Endothelial cell of umbilical vein (primary cell): ENCODE measurements at regions not wholly inside any gene's neighbourhood (a gene's known extent, or its start where the extent isn't known, plus 50 kb on each side); places are given as distances from the start of the nearest gene placed in this dataset.

Experiments
- BruUV-seq: library from RNA; stranded (reverse); fragments of 400-500 nt; replicated peaks from 2 replicates; lab custom pipeline; 2021; lab: Mats Ljungman, UMichigan
- CTCF ChIA-PET: fragments of 300-600, 350-600 bp; sonication (Branson Sonifier 250); formaldehyde crosslinking; loops from one replicate; lab custom pipeline; 2021; ENCODE audit warnings: antibody characterized with exemption, inconsistent platforms; lab: Charles Lee
- POLR2A ChIA-PET: fragments of 300-600, 350-600 bp; sonication (Branson Sonifier 250); formaldehyde crosslinking; loops from one replicate; lab custom pipeline; 2021; ENCODE audit warnings: antibody characterized with exemption, inconsistent platforms; lab: Charles Lee
- DNase-seq: peaks from one replicate; pipeline ENCODE4 v3.0.0-alpha.2; 2011; ENCODE audit warnings: low read depth, low spot score
- FAIRE-seq: peaks from 2 replicates; lab custom pipeline; 2011; peaks lifted over from hg19 to GRCh38; lab: Jason Lieb, UNC
- H2AFZ ChIP-seq: 2 replicates; pipeline ENCODE4 v1.6.0; 2012; ENCODE audit warnings: low read depth, low read length, control low read depth, inconsistent platforms
- H3K27ac ChIP-seq: 2 replicates; pipeline ENCODE4 v1.5.1; 2011; ENCODE audit warnings: low read depth, mild to moderate bottlenecking, control low read depth, low read length, moderate library complexity; ENCODE audit not compliant: insufficient read depth
- H3K27me3 ChIP-seq, 2 experiments: 2 replicates each; pipeline versions ENCODE4 v1.6.0 to v1.6.1; 2011; ENCODE audit warnings: low read length in 2 of 2, mixed read lengths in 1 of 2; ENCODE audit not compliant: control insufficient read depth in 2 of 2, insufficient read depth in 2 of 2
- H3K36me3 ChIP-seq, 2 experiments: 2 replicates in 1 of 2; 3 replicates in 1 of 2; pipeline ENCODE4 v1.5.1; 2011; ENCODE audit warnings: low read length in 2 of 2, mild to moderate bottlenecking in 1 of 2, moderate library complexity in 1 of 2; ENCODE audit not compliant: control insufficient read depth in 2 of 2, insufficient read depth in 2 of 2; ENCODE audit errors: extremely low read depth in 1 of 2
- H3K4me1 ChIP-seq: 3 replicates; pipeline ENCODE4 v1.5.1; 2011; ENCODE audit warnings: mild to moderate bottlenecking, low read length; ENCODE audit not compliant: control insufficient read depth, insufficient read depth; ENCODE audit errors: extremely low read depth
- H3K4me2 ChIP-seq: 2 replicates; pipeline ENCODE4 v1.6.1; 2011; ENCODE audit warnings: low read length, control low read depth, mixed read lengths; ENCODE audit not compliant: insufficient read depth
- H3K4me3 ChIP-seq, 3 experiments: fragments of 200-600 bp in 1 of 3; sonication (generic), shearing (Covaris generic) in 1 of 3; replicated peaks in 1 of 3; 2 replicates each; pipeline ENCODE4 v1.5.1; 2011 to 2016; ENCODE audit warnings: control low read depth in 3 of 3, low read length in 3 of 3, mild to moderate bottlenecking in 2 of 3, inconsistent platforms in 1 of 3, low read depth in 1 of 3, moderate library complexity in 1 of 3; ENCODE audit not compliant: insufficient read depth in 1 of 3
- H3K79me2 ChIP-seq: 2 replicates; pipeline ENCODE4 v1.6.0; 2012; ENCODE audit warnings: low read length, inconsistent platforms; ENCODE audit not compliant: control insufficient read depth, insufficient read depth
- H3K9ac ChIP-seq: replicated peaks from 2 replicates; pipeline ENCODE3; 2011; ENCODE audit warnings: low read length, control low read depth; ENCODE audit not compliant: insufficient read depth; ENCODE audit errors: extremely low read depth
- H3K9me1 ChIP-seq: replicated peaks from 3 replicates; pipeline ENCODE4 v1.6.0; 2011; ENCODE audit warnings: mild to moderate bottlenecking, low read length; ENCODE audit not compliant: control insufficient read depth, insufficient read depth; ENCODE audit errors: extremely low read depth
- H3K9me3 ChIP-seq: replicated peaks from 2 replicates; pipeline ENCODE4 v1.5.1; 2012; ENCODE audit warnings: low read length, inconsistent platforms; ENCODE audit not compliant: control insufficient read depth, insufficient read depth
- H4K20me1 ChIP-seq: replicated peaks from 2 replicates; pipeline ENCODE3; 2011; ENCODE audit warnings: mild to moderate bottlenecking, low read length; ENCODE audit not compliant: control insufficient read depth, insufficient read depth; ENCODE audit errors: extremely low read depth
- CTCF ChIP-seq, 2 donors: IDR thresholded peaks; 1 replicate in 1 of 2; 2 replicates in 1 of 2; pipeline ENCODE4 v1.5.1; 2011; ENCODE audit warnings: low read length in 2 of 2, mild to moderate bottlenecking in 2 of 2, moderate library complexity in 2 of 2, control low read depth in 1 of 2, inconsistent platforms in 1 of 2, low read depth in 1 of 2; ENCODE audit not compliant: insufficient read depth in 1 of 2; ENCODE audit errors: extremely low read depth in 1 of 2
- EZH2 ChIP-seq: IDR thresholded peaks from 2 replicates; pipeline ENCODE4 v1.6.1; 2012; ENCODE audit warnings: borderline replicate concordance, low read depth, mild to moderate bottlenecking, moderate library complexity, low read length, inconsistent platforms; ENCODE audit not compliant: severe bottlenecking
- FOS ChIP-seq: IDR thresholded peaks from 2 replicates; pipeline ENCODE4 v1.6.1; 2011; ENCODE audit warnings: mild to moderate bottlenecking, low read length, moderate library complexity, borderline replicate concordance; ENCODE audit not compliant: insufficient read depth
- GATA2 ChIP-seq: IDR thresholded peaks from 2 replicates; pipeline ENCODE4 v1.7.0; 2011; ENCODE audit warnings: low read depth, mild to moderate bottlenecking, moderate library complexity, mixed read lengths, low read length; ENCODE audit not compliant: insufficient read length, insufficient read depth
- JUN ChIP-seq: IDR thresholded peaks from 2 replicates; pipeline ENCODE4 v1.6.1; 2011; ENCODE audit warnings: borderline replicate concordance, low read depth; ENCODE audit not compliant: insufficient read length, insufficient read depth
- MAX ChIP-seq: IDR thresholded peaks from 2 replicates; pipeline ENCODE4 v1.6.1; 2011; ENCODE audit not compliant: insufficient read depth, insufficient read length
- MYC ChIP-seq: IDR thresholded peaks from one replicate; pipeline ENCODE4 v1.6.1; 2011; ENCODE audit warnings: mild to moderate bottlenecking, low read depth, low read length
- POLR2A ChIP-seq: IDR thresholded peaks from 2 replicates; pipeline ENCODE4 v1.6.1; 2012; ENCODE audit warnings: low read depth, mild to moderate bottlenecking, control low read depth, low read length
- POLR2AphosphoS5 ChIP-seq: IDR thresholded peaks from 2 replicates; pipeline ENCODE4 v1.6.1; 2012; ENCODE audit warnings: low read depth, mild to moderate bottlenecking, control low read depth, low read length, moderate library complexity; ENCODE audit not compliant: insufficient read depth
- dilution Hi-C: fragments of 300-500 bp; cut with MboI; formaldehyde crosslinking; loops from one replicate; pipeline ENCODE4 v1.15.0; 2019; ENCODE audit warnings: low sequenced_read_pairs; ENCODE audit not compliant: extremely low pct_ligation_motif_present
- intact Hi-C: fragments of 100-400 bp; cut with micrococcal nuclease; formaldehyde crosslinking; loops from one replicate; pipeline ENCODE4 v1.10.0; 2022

GRCh38 chr3:162143180-162143579 is 646.6 kb downstream of the OTOL1 start:
- no peaks in the 10 kb centered on the region for H3K9me3 ChIP-seq
- TF ChIP-seq MAX, result no peak
- TF ChIP-seq POLR2A, result no peak
- TF ChIP-seq FOS, result no peak
- TF ChIP-seq POLR2AphosphoS5, result no peak
- no peak for TF ChIP-seq GATA2
- TF ChIP-seq CTCF (IDR thresholded peaks at IDR 0.05; ENCODE audit: extremely low read depth in 1 of 2, insufficient read depth in 1 of 2, low read depth in 1 of 2, low read length in 2 of 2), result no peak
- TF ChIP-seq EZH2, result no peak
- no peak for TF ChIP-seq MYC
- TF ChIP-seq JUN, result no peak
- ChIA-PET CTCF (no interaction called here), POLR2A (no interaction called here)
- no peaks in the 10 kb centered on the region for H3K4me1 ChIP-seq
- no peaks in the 10 kb centered on the region for H3K27me3 ChIP-seq
- H3K9ac ChIP-seq, result no peak overlapping the region
- no peaks in the 10 kb centered on the region for H4K20me1 ChIP-seq
- BruUV-seq, result no TSS peak
- no peak for FAIRE-seq
- no peak overlapping the region for H3K4me2 ChIP-seq
- intact Hi-C loops, result no loop called here
- H2AFZ ChIP-seq, result no peak overlapping the region
- no peaks in the 10 kb centered on the region for H3K9me1 ChIP-seq
- no peaks in the 10 kb centered on the region for H3K79me2 ChIP-seq
- DNase-seq, result no peak
- H3K36me3 ChIP-seq, result no peaks in the 10 kb centered on the region
- no peak overlapping the region for H3K27ac ChIP-seq
- dilution Hi-C loops, result no loop called here
- no peak overlapping the region for H3K4me3 ChIP-seq
